ENCODE measurements at regions not wholly inside any gene's neighbourhood (a gene's known extent, or its start where the extent isn't known, plus 50 kb on each side); places are given as distances from the start of the nearest gene placed in this dataset.

- TF ChIP-seq TAF1 (IDR thresholded peaks at IDR 0.05; ENCODE audit: borderline replicate concordance, insufficient read depth, low read length) (no peak), POLR2AphosphoS5 (IDR thresholded peaks at IDR 0.05; ENCODE audit: low read depth, low read length) (no peak), REST (IDR thresholded peaks at IDR 0.05; ENCODE audit: insufficient read depth in 1 of 2, low read depth in 2 of 2, low read length in 2 of 2) (no peak), SIN3A (IDR thresholded peaks at IDR 0.05; ENCODE audit: borderline replicate concordance, insufficient read depth, low read length) (no peak), FOXP2 (optimal IDR thresholded peaks at IDR 0.05; ENCODE audit: borderline replicate concordance, extremely low read depth, extremely low read length, insufficient read depth) (no peak)
Observed at GRCh38 chr5:56412601-56413379, 179.7 kb upstream of the ANKRD55 start.

Data from PFSK-1 (cell line).